ENCODE measurements at regions not wholly inside any gene's neighbourhood (a gene's known extent, or its start where the extent isn't known, plus 50 kb on each side); places are given as distances from the start of the nearest gene placed in this dataset.

GRCh38 chr1:208557723-208558094 is 313.5 kb upstream of the PLXNA2 start:
- no peak for TF ChIP-seq CTCF (IDR thresholded peaks at IDR 0.05)
- no peak for TF ChIP-seq POLR2A (IDR thresholded peaks at IDR 0.05)
